Duodenal mucosa (tissue), 2 donors: ENCODE measurements at regions not wholly inside any gene's neighbourhood (a gene's known extent, or its start where the extent isn't known, plus 50 kb on each side); places are given as distances from the start of the nearest gene placed in this dataset.

Source experiments
- H3K27ac ChIP-seq: one replicate; pipeline ENCODE4 v1.7.0; 2013; ENCODE audit warnings: low read depth, low read length
- H3K27me3 ChIP-seq, 2 donors: one replicate each; pipeline ENCODE4 v1.7.0; 2013; ENCODE audit warnings: low read length in 2 of 2, control low read depth in 1 of 2; ENCODE audit not compliant: insufficient read depth in 2 of 2, control insufficient read depth in 1 of 2
- H3K36me3 ChIP-seq, 2 donors: one replicate each; pipeline ENCODE4 v1.7.0; 2013; ENCODE audit warnings: low read length in 2 of 2, control low read depth in 1 of 2; ENCODE audit not compliant: insufficient read depth in 2 of 2, control insufficient read depth in 1 of 2
- H3K4me1 ChIP-seq, 2 donors: one replicate each; pipeline ENCODE4 v1.7.0; 2013; ENCODE audit warnings: low read length in 2 of 2, control low read depth in 1 of 2; ENCODE audit not compliant: insufficient read depth in 2 of 2, control insufficient read depth in 1 of 2
- H3K4me3 ChIP-seq, 2 donors: one replicate each; pipeline ENCODE4 v1.7.0; 2013; ENCODE audit warnings: low read length in 2 of 2, low read depth in 1 of 2
- H3K9ac ChIP-seq, 2 donors: one replicate each; pipeline ENCODE4 v1.7.0; 2013; ENCODE audit warnings: low read length in 2 of 2, low read depth in 1 of 2
- H3K9me3 ChIP-seq, 2 donors: one replicate each; pipeline ENCODE4 v1.7.0; 2013; ENCODE audit warnings: low read length in 2 of 2, control low read depth in 1 of 2; ENCODE audit not compliant: control insufficient read depth in 1 of 2

DNA sequence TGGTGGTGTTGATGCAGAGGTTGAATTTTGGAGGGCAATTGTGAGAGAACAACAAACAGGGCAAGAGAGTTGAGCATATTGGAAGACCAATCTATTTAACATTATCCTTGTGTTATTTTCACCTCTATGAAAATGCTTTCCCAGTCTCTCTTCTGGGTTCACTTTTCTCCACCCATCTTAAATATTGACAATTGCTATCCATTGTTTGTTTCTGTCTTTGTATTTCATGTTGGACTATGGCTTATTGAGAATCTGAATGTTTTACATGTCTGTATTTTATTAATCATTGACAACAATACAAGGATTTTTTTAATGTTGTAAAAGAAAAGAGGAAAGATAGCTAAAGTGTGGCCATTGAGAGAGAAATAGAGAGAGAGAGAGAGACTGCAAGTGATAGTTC lies 1121.5 kb downstream of the BRINP3 start:
- Histone ChIP-seq H3K9me3 (no peaks in the 10 kb centered on the region), H3K9ac (no peak overlapping the region), H3K36me3 (no peaks in the 10 kb centered on the region), H3K4me3 (no peak overlapping the region), H3K27ac (no peak overlapping the region), H3K27me3 (no peaks in the 10 kb centered on the region), H3K4me1 (no peaks in the 10 kb centered on the region)

DNA sequence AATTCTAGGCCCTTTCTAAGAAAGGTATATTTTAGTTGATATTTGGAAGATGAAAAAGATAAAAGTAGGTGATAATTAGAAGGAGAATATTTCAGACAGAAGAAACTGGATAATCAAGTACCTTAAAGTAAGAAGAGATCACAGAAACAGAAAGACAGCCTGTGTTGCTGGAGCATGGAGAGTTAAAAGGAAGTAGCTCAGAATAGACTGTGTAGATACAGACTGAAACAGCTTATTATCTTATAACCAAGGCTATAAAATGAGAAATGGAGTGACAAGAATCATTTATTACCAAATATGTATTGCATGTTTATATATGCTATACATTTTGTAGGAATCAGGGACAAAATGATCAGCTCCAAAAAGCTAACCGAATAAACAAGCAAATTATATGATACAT lies 1120.3 kb downstream of the BRINP3 start:
- H3K4me1 ChIP-seq: no peaks in the 10 kb centered on the region
- no peak overlapping the region for H3K27ac ChIP-seq
- no peaks in the 10 kb centered on the region for H3K27me3 ChIP-seq
- no peaks in the 10 kb centered on the region for H3K9me3 ChIP-seq
- no peaks in the 10 kb centered on the region for H3K36me3 ChIP-seq
- no peak overlapping the region for H3K4me3 ChIP-seq
- H3K9ac ChIP-seq: no peak overlapping the region

DNA sequence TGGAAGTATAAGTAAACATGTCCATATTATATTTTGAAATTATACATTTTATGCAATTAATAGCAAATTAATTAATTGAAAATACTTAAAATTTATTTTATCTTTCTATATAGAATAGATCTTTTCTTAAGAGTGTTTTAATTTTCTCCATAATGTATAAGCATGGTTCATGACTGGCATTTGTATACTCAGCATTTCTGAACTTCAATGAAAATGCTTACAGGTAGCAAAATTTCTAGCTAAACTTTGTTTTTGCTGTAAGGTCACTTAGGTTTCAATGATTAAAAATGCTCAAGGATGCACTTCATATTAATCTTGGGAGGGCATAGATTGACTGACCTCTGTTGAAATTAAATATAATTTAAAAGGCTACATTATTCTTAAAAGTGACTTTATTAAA lies 1108.1 kb downstream of the BRINP3 start:
- H3K9me3 ChIP-seq: no peaks in the 10 kb centered on the region
- H3K36me3 ChIP-seq: no peaks in the 10 kb centered on the region
- H3K9ac ChIP-seq: no peak overlapping the region
- H3K27ac ChIP-seq: no peak overlapping the region
- no peak overlapping the region for H3K4me3 ChIP-seq
- no peaks in the 10 kb centered on the region for H3K27me3 ChIP-seq
- no peaks in the 10 kb centered on the region for H3K4me1 ChIP-seq

DNA sequence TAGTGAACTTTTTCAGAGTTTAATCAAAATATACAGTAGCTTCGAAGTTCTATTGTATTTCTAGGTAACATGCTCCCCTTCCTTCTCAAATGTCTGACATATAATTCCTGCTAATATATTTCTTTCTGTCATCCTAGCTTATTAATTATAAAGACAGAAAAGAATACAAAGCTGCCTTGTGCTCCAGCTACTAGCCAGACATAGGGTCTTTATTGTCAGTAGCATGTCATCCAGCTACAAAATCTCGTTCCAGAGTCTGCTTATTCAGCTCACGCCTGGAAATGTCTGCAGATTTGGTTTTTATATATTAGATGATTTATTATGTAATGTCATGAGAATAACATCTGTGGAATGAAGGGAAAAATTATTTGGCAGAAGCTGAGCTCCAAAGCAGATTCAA lies 1102.8 kb downstream of the BRINP3 start:
- H3K36me3 ChIP-seq: no peaks in the 10 kb centered on the region
- no peak overlapping the region for H3K9ac ChIP-seq
- no peak overlapping the region for H3K4me3 ChIP-seq
- H3K4me1 ChIP-seq: no peaks in the 10 kb centered on the region
- peaks cover 3 to 9% of the 10 kb centered on the region in 2 donors for H3K9me3 ChIP-seq
- no peak overlapping the region for H3K27ac ChIP-seq
- no peaks in the 10 kb centered on the region for H3K27me3 ChIP-seq

DNA sequence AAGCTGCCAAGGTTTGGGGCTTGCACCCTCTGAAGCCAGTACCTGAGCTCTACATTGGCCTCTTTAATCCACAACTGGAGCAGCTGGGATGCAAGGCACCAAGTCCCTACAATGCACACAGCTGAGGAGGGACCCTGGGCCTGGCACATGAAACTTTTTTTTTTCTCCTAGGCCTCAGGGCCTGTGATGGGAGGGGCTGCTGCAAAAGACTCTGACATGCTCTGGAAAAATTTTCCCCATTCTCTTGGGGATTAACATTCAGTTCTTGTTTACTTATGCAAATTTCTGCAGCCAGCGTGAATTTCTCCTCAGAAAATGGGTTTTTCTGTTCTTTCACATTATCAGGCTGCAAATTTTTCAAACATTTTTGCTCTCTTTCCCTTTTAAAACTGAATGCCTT lies 1072.2 kb downstream of the BRINP3 start:
- no peak overlapping the region for H3K9ac ChIP-seq

DNA sequence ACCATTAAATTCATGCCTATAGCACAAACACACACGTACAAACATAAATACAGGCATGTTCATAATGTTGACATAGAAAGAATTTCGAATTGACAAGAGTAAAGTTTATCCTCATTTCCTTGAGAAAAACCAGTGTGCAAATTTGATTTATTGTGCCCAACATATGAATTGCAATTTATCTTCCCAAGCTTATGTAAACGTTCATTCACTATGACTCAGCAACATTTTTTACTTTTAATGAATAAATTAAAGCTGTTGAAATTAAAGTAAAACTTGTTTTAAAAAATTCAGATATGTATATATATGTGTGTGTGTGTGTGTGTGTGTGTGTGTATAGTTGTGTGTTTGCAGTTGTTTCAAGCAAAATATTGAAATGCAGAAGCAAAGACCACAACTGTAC lies 1067.9 kb downstream of the BRINP3 start:
- Histone ChIP-seq H3K27ac (no peak overlapping the region), H3K27me3 (no peaks in the 10 kb centered on the region), H3K36me3 (no peaks in the 10 kb centered on the region), H3K4me3 (no peak overlapping the region), H3K9ac (no peak overlapping the region), H3K4me1 (no peaks in the 10 kb centered on the region), H3K9me3 (no peaks in the 10 kb centered on the region)

More for the DNA sequence above, 1072.2 kb downstream of the BRINP3 start:
- Histone ChIP-seq H3K4me3 (no peak overlapping the region), H3K4me1 (no peaks in the 10 kb centered on the region), H3K27ac (no peak overlapping the region), H3K9me3 (no peaks in the 10 kb centered on the region), H3K27me3 (no peaks in the 10 kb centered on the region), H3K36me3 (no peaks in the 10 kb centered on the region)

DNA sequence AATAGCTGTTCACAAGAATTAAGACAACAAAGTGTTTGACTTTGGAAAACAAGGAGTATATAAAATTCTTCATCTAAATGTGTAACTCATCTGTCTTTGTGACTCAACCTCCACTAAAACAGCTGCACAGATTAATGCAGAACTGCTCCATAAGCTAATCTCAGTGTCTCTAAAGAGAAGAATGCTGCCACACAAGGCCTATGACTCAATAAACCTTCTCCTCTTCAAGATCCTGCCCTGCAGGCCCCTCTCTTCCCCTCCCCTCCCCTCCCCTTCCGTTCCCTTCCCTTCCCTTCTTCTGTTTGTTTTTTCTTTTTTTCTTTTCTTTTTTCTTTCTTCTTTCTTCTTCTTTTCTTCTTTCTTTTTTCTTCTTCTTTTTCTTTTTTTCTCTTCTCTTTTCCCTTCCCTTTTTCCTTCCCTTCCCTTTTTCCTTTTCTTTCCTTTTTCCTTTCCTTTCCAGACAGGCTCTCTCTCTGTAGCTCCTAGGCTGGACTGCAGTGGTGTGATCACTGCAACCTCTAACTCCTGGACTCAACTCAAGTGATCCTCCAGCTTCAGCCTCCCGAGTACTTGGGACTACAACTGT lies 1052.8 kb downstream of the BRINP3 start:
- Histone ChIP-seq H3K36me3 (no peaks in the 10 kb centered on the region), H3K4me1 (no peaks in the 10 kb centered on the region), H3K27ac (no peak overlapping the region), H3K9me3 (no peaks in the 10 kb centered on the region), H3K9ac (no peak overlapping the region), H3K27me3 (no peaks in the 10 kb centered on the region), H3K4me3 (no peak overlapping the region)

DNA sequence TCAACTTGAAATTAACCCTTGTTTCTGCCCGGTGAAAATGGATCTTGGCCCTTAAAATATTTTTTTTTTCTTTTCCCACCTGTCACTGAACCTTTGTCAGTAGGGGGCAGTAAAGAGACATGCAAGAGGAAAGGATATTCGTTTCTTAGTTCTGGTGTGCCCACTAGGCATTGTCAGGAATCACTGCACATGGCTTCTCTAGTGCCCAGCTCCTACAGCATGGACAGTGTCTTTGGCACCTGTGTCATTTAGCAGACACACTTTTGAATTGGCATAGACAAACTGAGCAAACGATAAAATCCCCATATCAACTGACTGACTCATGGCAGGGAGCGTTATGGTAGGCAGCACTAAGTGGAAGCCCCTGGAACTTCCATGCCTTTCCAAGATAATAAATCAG lies 1048.1 kb downstream of the BRINP3 start:
- Histone ChIP-seq H3K36me3 (no peaks in the 10 kb centered on the region), H3K4me1 (no peaks in the 10 kb centered on the region), H3K4me3 (no peak overlapping the region), H3K9ac (no peak overlapping the region), H3K27me3 (no peaks in the 10 kb centered on the region), H3K9me3 (no peaks in the 10 kb centered on the region), H3K27ac (no peak overlapping the region)

DNA sequence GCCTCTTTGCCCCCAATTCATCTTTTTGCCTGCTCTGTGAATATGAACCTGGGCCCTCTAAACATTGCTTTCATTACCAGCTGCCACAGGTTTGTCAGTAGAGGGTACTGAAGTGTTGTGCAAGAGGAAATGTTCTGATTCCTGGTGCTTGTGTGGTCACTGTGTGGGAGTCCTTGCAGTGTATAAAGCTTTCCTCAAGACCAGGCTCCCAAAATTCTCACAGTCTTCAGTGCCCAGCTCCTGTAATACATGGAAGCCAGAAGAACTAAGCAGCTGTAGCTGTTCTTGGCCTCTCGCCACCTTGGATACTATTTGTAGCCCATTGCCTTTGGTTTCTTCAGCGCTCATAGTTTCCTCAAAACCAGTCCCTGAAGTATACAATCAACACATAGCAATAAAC lies 1046.2 kb downstream of the BRINP3 start:
- Histone ChIP-seq H3K4me1 (no peaks in the 10 kb centered on the region), H3K27ac (no peak overlapping the region), H3K4me3 (no peak overlapping the region)

DNA sequence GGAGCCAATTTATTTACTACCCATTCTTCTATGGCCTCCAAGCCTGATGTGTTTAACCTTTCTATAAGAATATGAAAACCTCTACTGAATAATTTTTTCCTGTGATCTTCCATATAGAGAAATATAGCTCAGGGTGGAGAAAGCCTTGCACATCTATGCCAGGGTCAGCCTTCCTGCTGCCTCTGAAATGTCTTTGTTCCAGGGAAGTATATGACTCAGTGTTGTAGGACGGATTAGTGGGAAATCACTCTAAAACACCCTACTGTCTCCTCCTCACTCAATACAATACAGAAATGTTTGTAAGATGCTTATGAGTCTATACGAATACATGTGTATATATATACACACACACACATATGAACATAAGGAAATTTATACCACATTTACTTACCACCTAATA lies 1044.9 kb downstream of the BRINP3 start:
- H3K27me3 ChIP-seq: no peaks in the 10 kb centered on the region
- no peak overlapping the region for H3K9ac ChIP-seq
- H3K4me1 ChIP-seq: no peaks in the 10 kb centered on the region
- H3K4me3 ChIP-seq: no peak overlapping the region
- H3K27ac ChIP-seq: no peak overlapping the region
- H3K9me3 ChIP-seq: no peaks in the 10 kb centered on the region
- no peaks in the 10 kb centered on the region for H3K36me3 ChIP-seq

More for the DNA sequence above, 1046.2 kb downstream of the BRINP3 start:
- H3K36me3 ChIP-seq: no peaks in the 10 kb centered on the region
- no peak overlapping the region for H3K9ac ChIP-seq
- no peaks in the 10 kb centered on the region for H3K9me3 ChIP-seq
- H3K27me3 ChIP-seq: no peaks in the 10 kb centered on the region

DNA sequence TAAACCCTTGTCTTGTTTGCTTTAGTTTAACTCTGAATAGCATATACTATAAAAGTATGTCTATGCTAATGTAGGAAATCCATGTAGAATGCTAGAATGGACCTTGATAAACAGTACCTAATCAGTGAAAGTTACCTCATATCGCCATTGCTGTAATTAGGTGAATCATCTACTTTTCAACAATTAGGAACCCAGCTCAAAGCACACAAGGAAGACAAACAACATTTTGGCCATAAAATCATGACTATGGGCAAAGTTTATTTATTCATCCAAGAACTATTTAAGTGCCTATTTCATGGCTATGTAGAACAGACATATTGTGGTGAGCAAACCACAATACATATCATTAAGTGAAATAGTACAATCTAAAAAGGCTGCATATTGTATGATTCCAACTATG lies 1043.2 kb downstream of the BRINP3 start:
- Histone ChIP-seq H3K27me3 (no peaks in the 10 kb centered on the region), H3K4me1 (no peaks in the 10 kb centered on the region), H3K36me3 (no peaks in the 10 kb centered on the region), H3K27ac (no peak overlapping the region), H3K9me3 (no peaks in the 10 kb centered on the region), H3K9ac (no peak overlapping the region), H3K4me3 (no peak overlapping the region)
